GM23338 (cell line): ENCODE measurements at regions not wholly inside any gene's neighbourhood (a gene's known extent, or its start where the extent isn't known, plus 50 kb on each side); places are given as distances from the start of the nearest gene placed in this dataset.

ENCODE experiments used
- ATAC-seq: fragments of 200-7000 bp; cut with Tn5 transposase; 3 replicates; pipeline ENCODE4 v1.9.1; 2020
- DNase-seq: peaks from one replicate; pipeline ENCODE4 v3.0.0-alpha.2; 2015; ENCODE audit warnings: low spot score
- H2AFZ ChIP-seq: fragments of 200-600 bp; sonication (generic); 2 replicates; pipeline ENCODE4 v1.8.0; 2016; ENCODE audit warnings: antibody characterized with exemption, mild to moderate bottlenecking, moderate library complexity
- H3F3A ChIP-seq: fragments of 200-600 bp; sonication (generic); replicated peaks from 2 replicates; pipeline ENCODE4 v1.8.0; 2017; ENCODE audit warnings: antibody characterized with exemption, mixed run types, low read depth
- H3K27ac ChIP-seq: fragments of 200-600 bp; sonication (generic); 2 replicates; pipeline ENCODE4 v1.6.1; 2016; ENCODE audit warnings: low read depth
- H3K27me3 ChIP-seq: fragments of 200-600 bp; sonication (generic); 2 replicates; pipeline ENCODE4 v1.8.0; 2016; ENCODE audit warnings: mild to moderate bottlenecking, mixed run types, moderate library complexity; ENCODE audit not compliant: insufficient read depth
- H3K36me3 ChIP-seq: fragments of 200-600 bp; sonication (generic); 2 replicates; pipeline ENCODE4 v1.8.0; 2016; ENCODE audit warnings: mild to moderate bottlenecking; ENCODE audit not compliant: insufficient read depth
- H3K4me1 ChIP-seq: fragments of 200-600 bp; sonication (generic); 2 replicates; pipeline ENCODE4 v1.8.0; 2016; ENCODE audit warnings: mild to moderate bottlenecking, moderate library complexity; ENCODE audit not compliant: insufficient read depth
- H3K4me2 ChIP-seq: fragments of 200-600 bp; sonication (generic); 2 replicates; pipeline ENCODE4 v1.7.1; 2017; ENCODE audit warnings: mixed run types
- H3K4me3 ChIP-seq: fragments of 200-600 bp; sonication (generic); 2 replicates; pipeline ENCODE4 v1.6.1; 2016; ENCODE audit warnings: mixed run types
- H3K79me2 ChIP-seq: fragments of 200-600 bp; sonication (generic); replicated peaks from 2 replicates; pipeline ENCODE4 v1.8.0; 2017; ENCODE audit warnings: mild to moderate bottlenecking; ENCODE audit not compliant: insufficient read depth
- H3K9me2 ChIP-seq: fragments of 200-600 bp; sonication (generic); 2 replicates; pipeline ENCODE4 v1.8.0; 2017; ENCODE audit not compliant: insufficient read depth
- H4K20me1 ChIP-seq: fragments of 200-600 bp; sonication (generic); replicated peaks from 2 replicates; pipeline ENCODE4 v1.8.0; 2017; ENCODE audit warnings: mild to moderate bottlenecking; ENCODE audit not compliant: insufficient read depth
- H3K27ac Mint-ChIP-seq: 2 replicates; pipeline ENCODE4 v1.8.0; 2020; ENCODE audit warnings: inconsistent platforms, mild to moderate bottlenecking, moderate library complexity, mixed read lengths
- H3K27me3 Mint-ChIP-seq: 3 replicates; pipeline ENCODE4 v1.8.0; 2022; ENCODE audit warnings: low read depth, mild to moderate bottlenecking, moderate library complexity, mixed read lengths, inconsistent platforms; ENCODE audit not compliant: insufficient read depth, poor library complexity
- H3K36me3 Mint-ChIP-seq: 3 replicates; pipeline ENCODE4 v1.8.0; 2021; ENCODE audit warnings: low read depth, mild to moderate bottlenecking, inconsistent platforms, moderate library complexity, mixed read lengths
- H3K4me1 Mint-ChIP-seq: 3 replicates; pipeline ENCODE4 v1.8.0; 2020; ENCODE audit warnings: mild to moderate bottlenecking, inconsistent platforms, mixed read lengths
- H3K4me3 Mint-ChIP-seq: 3 replicates; pipeline ENCODE4 v1.8.0; 2021; ENCODE audit warnings: moderate library complexity, mild to moderate bottlenecking, inconsistent platforms, mixed read lengths
- H3K9me3 Mint-ChIP-seq: 3 replicates; pipeline ENCODE4 v1.8.0; 2020; ENCODE audit warnings: moderate library complexity, mild to moderate bottlenecking, inconsistent platforms, mixed read lengths
- CREB1 ChIP-seq: fragments of 250-450 bp; sonication (Bioruptor Pico); IDR thresholded peaks from 2 replicates; pipeline ENCODE4 v1.5.0; 2020; ENCODE audit warnings: low read depth, mild to moderate bottlenecking, moderate library complexity
- ETS1 ChIP-seq: IDR thresholded peaks from 2 replicates; pipeline ENCODE4 v1.6.1; 2016; ENCODE audit warnings: antibody characterized with exemption
- EZH2 ChIP-seq: fragments of 200-600 bp; sonication (generic); IDR thresholded peaks from one replicate; pipeline ENCODE4 v1.8.0; 2017; ENCODE audit warnings: antibody characterized with exemption, mild to moderate bottlenecking, low read depth; ENCODE audit not compliant: unreplicated experiment
- NANOG ChIP-seq: IDR thresholded peaks from 2 replicates; pipeline ENCODE4 v1.6.1; 2016; ENCODE audit warnings: antibody characterized with exemption, borderline replicate concordance
- POLR2AphosphoS5 ChIP-seq: IDR thresholded peaks from 2 replicates; pipeline ENCODE4 v1.6.1; 2016; ENCODE audit warnings: antibody characterized with exemption, low read depth
- REST ChIP-seq: IDR thresholded peaks from one replicate; pipeline ENCODE4 v1.6.1; 2018; ENCODE audit warnings: antibody characterized with exemption; ENCODE audit not compliant: unreplicated experiment
- TF ChIP-seq, protein P1 (sequence below), 2 experiments: fragments of 200-600 bp in 1 of 2; sonication (generic) in 1 of 2; conservative IDR thresholded peaks; 2 replicates each; pipeline versions ENCODE4 v1.5.1 to v1.6.1; 2016 to 2017; ENCODE audit warnings: antibody characterized with exemption in 2 of 2, low read depth in 2 of 2, mild to moderate bottlenecking in 2 of 2, moderate library complexity in 1 of 2

- no peak for TF ChIP-seq REST
- no peak for TF ChIP-seq CREB1 (CRISPR knock-in tag)
These were observed 352.0 kb upstream of the TMTC1 start (continued) for GRCh38 chr12:30135776-30136175.

DNA sequence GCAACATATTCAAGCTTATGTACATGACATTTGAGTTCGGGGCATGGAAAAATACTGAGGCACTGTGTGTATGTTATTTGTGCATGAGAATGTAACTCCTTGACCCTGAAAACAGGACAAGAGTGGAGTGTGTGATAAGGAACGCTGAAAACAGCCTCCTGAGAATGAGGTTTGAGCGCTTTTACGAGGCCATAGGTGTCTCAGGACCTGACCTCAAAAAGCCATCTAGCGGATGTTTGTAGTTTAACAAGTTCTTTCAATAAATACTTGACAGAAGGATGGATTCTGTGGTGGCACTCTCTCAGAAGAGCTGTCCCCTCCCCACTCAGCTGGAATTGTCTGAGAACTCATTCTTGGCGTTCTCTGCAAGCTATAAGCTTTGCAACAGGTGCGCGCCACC is 350.5 kb upstream of the TMTC1 start:
- Histone ChIP-seq H3F3A (no peaks in the 10 kb centered on the region), H3K36me3 (no peaks in the 10 kb centered on the region), H3K9me2 (no peaks in the 10 kb centered on the region), H4K20me1 (no peaks in the 10 kb centered on the region), H3K4me1 (no peaks in the 10 kb centered on the region), H3K27ac (no peak overlapping the region), H3K79me2 (no peaks in the 10 kb centered on the region), H3K4me2 (no peak overlapping the region), H3K27me3 (no peaks in the 10 kb centered on the region), H3K4me3 (no peak overlapping the region), H2AFZ (no peak overlapping the region)
- Mint-ChIP-seq H3K36me3 (no peaks in the 10 kb centered on the region), H3K4me1 (no peaks in the 10 kb centered on the region), H3K27ac (no peak overlapping the region), H3K4me3 (no peak overlapping the region), H3K27me3 (peaks cover 2% of the 10 kb centered on the region), H3K9me3 (no peaks in the 10 kb centered on the region)
- DNase-seq: peak; percentile 72
- TF ChIP-seq, protein P1, sequence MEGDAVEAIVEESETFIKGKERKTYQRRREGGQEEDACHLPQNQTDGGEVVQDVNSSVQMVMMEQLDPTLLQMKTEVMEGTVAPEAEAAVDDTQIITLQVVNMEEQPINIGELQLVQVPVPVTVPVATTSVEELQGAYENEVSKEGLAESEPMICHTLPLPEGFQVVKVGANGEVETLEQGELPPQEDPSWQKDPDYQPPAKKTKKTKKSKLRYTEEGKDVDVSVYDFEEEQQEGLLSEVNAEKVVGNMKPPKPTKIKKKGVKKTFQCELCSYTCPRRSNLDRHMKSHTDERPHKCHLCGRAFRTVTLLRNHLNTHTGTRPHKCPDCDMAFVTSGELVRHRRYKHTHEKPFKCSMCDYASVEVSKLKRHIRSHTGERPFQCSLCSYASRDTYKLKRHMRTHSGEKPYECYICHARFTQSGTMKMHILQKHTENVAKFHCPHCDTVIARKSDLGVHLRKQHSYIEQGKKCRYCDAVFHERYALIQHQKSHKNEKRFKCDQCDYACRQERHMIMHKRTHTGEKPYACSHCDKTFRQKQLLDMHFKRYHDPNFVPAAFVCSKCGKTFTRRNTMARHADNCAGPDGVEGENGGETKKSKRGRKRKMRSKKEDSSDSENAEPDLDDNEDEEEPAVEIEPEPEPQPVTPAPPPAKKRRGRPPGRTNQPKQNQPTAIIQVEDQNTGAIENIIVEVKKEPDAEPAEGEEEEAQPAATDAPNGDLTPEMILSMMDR (conservative IDR thresholded peaks at IDR 0.05; ENCODE audit: low read depth in 2 of 2): peak; percentile 35 to 47
- TF ChIP-seq ETS1: no peak
- ATAC-seq: peak; percentile 55; the same call in 2 of the 3 replicates

DNA sequence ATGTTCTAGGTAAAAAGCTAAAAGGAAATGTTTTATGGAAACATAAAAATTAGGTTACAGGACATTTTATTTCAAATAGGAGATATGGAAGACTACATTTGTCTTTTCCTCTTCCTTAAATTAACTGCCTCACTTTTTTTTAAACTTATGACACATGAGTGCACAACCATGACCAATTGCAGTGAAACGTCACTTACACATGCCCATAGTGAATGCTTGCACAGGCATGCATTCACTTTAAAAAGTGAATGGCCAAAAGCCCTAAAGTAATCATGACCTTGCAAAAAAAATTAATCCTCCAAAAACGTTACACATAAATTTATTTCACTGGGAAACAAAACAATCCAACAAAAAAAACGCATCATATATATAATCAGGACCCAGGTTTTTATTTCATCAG is 343.2 kb upstream of the TMTC1 start:
- Histone ChIP-seq H2AFZ (no peak overlapping the region), H3K79me2 (no peaks in the 10 kb centered on the region), H3K4me2 (no peak overlapping the region), H3F3A (no peaks in the 10 kb centered on the region), H3K27me3 (no peaks in the 10 kb centered on the region), H3K36me3 (no peaks in the 10 kb centered on the region), H3K9me2 (peaks cover 19% of the 10 kb centered on the region), H4K20me1 (no peaks in the 10 kb centered on the region), H3K4me1 (no peaks in the 10 kb centered on the region), H3K4me3 (no peak overlapping the region), H3K27ac (no peak overlapping the region)
- Mint-ChIP-seq H3K4me3 (no peak overlapping the region), H3K4me1 (no peaks in the 10 kb centered on the region), H3K27me3 (peaks cover 2% of the 10 kb centered on the region), H3K9me3 (no peaks in the 10 kb centered on the region), H3K27ac (no peak overlapping the region), H3K36me3 (no peaks in the 10 kb centered on the region)
- ATAC-seq (no peak), DNase-seq (no peak)
- TF ChIP-seq POLR2AphosphoS5 (no peak), EZH2 (no peak), NANOG (no peak)
- TF ChIP-seq, protein P1 (conservative IDR thresholded peaks at IDR 0.05; ENCODE audit: low read depth in 2 of 2): no peak
